ENCODE measurements at regions not wholly inside any gene's neighbourhood (a gene's known extent, or its start where the extent isn't known, plus 50 kb on each side); places are given as distances from the start of the nearest gene placed in this dataset.

GRCh38 chr2:172208791-172209325 lies 106.2 kb upstream of the DLX2 start:
- TF ChIP-seq POLR2A (IDR thresholded peaks at IDR 0.05) (no peak), CTCF (IDR thresholded peaks at IDR 0.05) (no peak), POLR2AphosphoS5 (IDR thresholded peaks at IDR 0.05) (no peak)
